ENCODE measurements at regions not wholly inside any gene's neighbourhood (a gene's known extent, or its start where the extent isn't known, plus 50 kb on each side); places are given as distances from the start of the nearest gene placed in this dataset.

DNA sequence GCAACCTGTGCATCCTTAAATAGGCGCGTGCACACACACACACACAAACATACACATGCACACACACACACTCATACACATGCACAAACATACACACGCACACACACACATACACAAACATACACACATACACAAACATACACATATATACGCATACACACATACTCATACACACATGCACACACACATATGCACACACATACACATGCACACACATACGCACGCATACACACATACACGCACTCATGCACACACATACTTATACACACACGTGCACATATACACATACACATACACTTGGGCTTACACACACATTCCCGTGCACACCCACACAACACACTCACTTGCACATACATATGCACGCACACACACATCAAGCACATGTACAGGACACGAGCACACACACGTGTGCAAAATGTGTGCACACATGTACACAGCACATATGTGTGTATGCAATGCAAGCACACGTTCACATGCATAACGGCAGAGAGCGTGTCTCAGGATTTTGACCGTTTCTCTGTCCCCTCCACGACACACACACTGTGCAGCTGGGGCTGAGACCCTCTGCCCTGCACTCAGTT lies 84.5 kb downstream of the SIK1 start:
- TF ChIP-seq CTCF (conservative IDR thresholded peaks at IDR 0.05; ENCODE audit: low read depth, low read length) (no peak), EZH2 (IDR thresholded peaks at IDR 0.05; ENCODE audit: borderline replicate concordance, low read depth, low read length, poor library complexity, severe bottlenecking) (no peak)

Measured in A673 (cell line).